SU-DHL-6 (cell line): ENCODE measurements at regions not wholly inside any gene's neighbourhood (a gene's known extent, or its start where the extent isn't known, plus 50 kb on each side); places are given as distances from the start of the nearest gene placed in this dataset.

Experiments
- EZH2phosphoT487 ChIP-seq: fragments of 200-600 bp; sonication (generic), shearing (Covaris generic); conservative IDR thresholded peaks from 2 replicates; pipeline ENCODE4 v1.6.1; 2018; ENCODE audit warnings: mild to moderate bottlenecking, antibody characterized with exemption, low read length, moderate library complexity, mixed read lengths
- TF ChIP-seq, protein P1 (sequence below): fragments of 200-600 bp; sonication (generic); IDR thresholded peaks from one replicate; pipeline ENCODE4 v1.5.1; 2017; ENCODE audit warnings: antibody characterized with exemption, mild to moderate bottlenecking, low read length, moderate library complexity; ENCODE audit not compliant: insufficient read depth, poor library complexity, severe bottlenecking

GRCh38 chr2:79292958-79293315 is 133.4 kb upstream of the REG3A start:
- TF ChIP-seq, protein P1, sequence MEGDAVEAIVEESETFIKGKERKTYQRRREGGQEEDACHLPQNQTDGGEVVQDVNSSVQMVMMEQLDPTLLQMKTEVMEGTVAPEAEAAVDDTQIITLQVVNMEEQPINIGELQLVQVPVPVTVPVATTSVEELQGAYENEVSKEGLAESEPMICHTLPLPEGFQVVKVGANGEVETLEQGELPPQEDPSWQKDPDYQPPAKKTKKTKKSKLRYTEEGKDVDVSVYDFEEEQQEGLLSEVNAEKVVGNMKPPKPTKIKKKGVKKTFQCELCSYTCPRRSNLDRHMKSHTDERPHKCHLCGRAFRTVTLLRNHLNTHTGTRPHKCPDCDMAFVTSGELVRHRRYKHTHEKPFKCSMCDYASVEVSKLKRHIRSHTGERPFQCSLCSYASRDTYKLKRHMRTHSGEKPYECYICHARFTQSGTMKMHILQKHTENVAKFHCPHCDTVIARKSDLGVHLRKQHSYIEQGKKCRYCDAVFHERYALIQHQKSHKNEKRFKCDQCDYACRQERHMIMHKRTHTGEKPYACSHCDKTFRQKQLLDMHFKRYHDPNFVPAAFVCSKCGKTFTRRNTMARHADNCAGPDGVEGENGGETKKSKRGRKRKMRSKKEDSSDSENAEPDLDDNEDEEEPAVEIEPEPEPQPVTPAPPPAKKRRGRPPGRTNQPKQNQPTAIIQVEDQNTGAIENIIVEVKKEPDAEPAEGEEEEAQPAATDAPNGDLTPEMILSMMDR, result no peak
- TF ChIP-seq EZH2phosphoT487, result no peak
